OCI-LY7 (cell line): ENCODE measurements at regions not wholly inside any gene's neighbourhood (a gene's known extent, or its start where the extent isn't known, plus 50 kb on each side); places are given as distances from the start of the nearest gene placed in this dataset.

Experiments
- BruUV-seq: library from RNA; stranded (reverse); fragments of 400-500 nt; replicated peaks from 2 replicates; lab custom pipeline; 2021; lab: Mats Ljungman, UMichigan
- CTCF ChIA-PET: fragments of 300-600 bp; sonication (Branson Sonifier 250); formaldehyde crosslinking; loops from one replicate; lab custom pipeline; 2022; ENCODE audit warnings: antibody characterized with exemption; ENCODE audit not compliant: unreplicated experiment; lab: Charles Lee
- POLR2A ChIA-PET: fragments of 300-600 bp; sonication (Branson Sonifier 250); formaldehyde crosslinking; loops from one replicate; lab custom pipeline; 2022; ENCODE audit warnings: antibody characterized with exemption; lab: Charles Lee
- DNase-seq: peaks from one replicate; pipeline ENCODE4 v3.0.0-alpha.2; 2015; ENCODE audit warnings: low spot score
- H2AFZ ChIP-seq: fragments of 200-600 bp; sonication (generic), shearing (Covaris generic); 2 replicates; pipeline ENCODE4 v1.6.1; 2014; ENCODE audit warnings: mild to moderate bottlenecking, antibody characterized with exemption, low read length, moderate library complexity
- H3K27ac ChIP-seq: fragments of 200-600 bp; sonication (generic); 2 replicates; pipeline ENCODE4 v1.5.1; 2014; ENCODE audit warnings: mixed run types, low read depth, mild to moderate bottlenecking, moderate library complexity, low read length, inconsistent platforms; ENCODE audit not compliant: poor library complexity, severe bottlenecking
- H3K36me3 ChIP-seq: fragments of 200-600 bp; sonication (generic); 2 replicates; pipeline ENCODE4 v1.6.1; 2014; ENCODE audit warnings: mild to moderate bottlenecking, antibody characterized with exemption, low read length, moderate library complexity, mixed read lengths; ENCODE audit not compliant: insufficient read depth
- H3K4me1 ChIP-seq: fragments of 200-600 bp; sonication (generic); 2 replicates; pipeline ENCODE4 v1.5.1; 2014; ENCODE audit warnings: mild to moderate bottlenecking, low read length; ENCODE audit not compliant: insufficient read depth, poor library complexity, severe bottlenecking
- H3K4me2 ChIP-seq: fragments of 200-600 bp; sonication (generic); 2 replicates; pipeline ENCODE4 v1.6.1; 2014; ENCODE audit warnings: mild to moderate bottlenecking, low read length
- H3K4me3 ChIP-seq: fragments of 200-600 bp; sonication (generic); 2 replicates; pipeline ENCODE4 v1.5.1; 2014; ENCODE audit warnings: mild to moderate bottlenecking, low read depth, low read length; ENCODE audit not compliant: poor library complexity, severe bottlenecking
- H3K79me2 ChIP-seq: fragments of 200-600 bp; sonication (generic); 2 replicates; pipeline ENCODE4 v1.6.1; 2016; ENCODE audit warnings: low read depth, mild to moderate bottlenecking, low read length, moderate library complexity, mixed read lengths; ENCODE audit not compliant: insufficient read depth
- H3K9me2 ChIP-seq: fragments of 200-600 bp; sonication (generic); 2 replicates; pipeline ENCODE4 v1.6.1; 2016; ENCODE audit warnings: mild to moderate bottlenecking, low read length, mixed read lengths; ENCODE audit not compliant: insufficient read depth
- H3K9me3 ChIP-seq: fragments of 200-600 bp; sonication (generic); 2 replicates; pipeline ENCODE4 v1.6.1; 2014; ENCODE audit warnings: mild to moderate bottlenecking, mixed run types, low read length, mixed read lengths
- H4K20me1 ChIP-seq: fragments of 200-600 bp; sonication (generic); 2 replicates; pipeline ENCODE4 v1.6.1; 2014; ENCODE audit warnings: mild to moderate bottlenecking, antibody characterized with exemption, low read length, moderate library complexity, mixed read lengths; ENCODE audit not compliant: insufficient read depth
- EZH2phosphoT487 ChIP-seq: fragments of 200-600 bp; sonication (generic); IDR thresholded peaks from 2 replicates; pipeline ENCODE4 v1.6.1; 2018; ENCODE audit warnings: low read depth, borderline replicate concordance, mild to moderate bottlenecking, mixed run types, antibody characterized with exemption, low read length, moderate library complexity, mixed read lengths
- intact Hi-C: fragments of 100-400 bp; cut with micrococcal nuclease; formaldehyde crosslinking; loops from one replicate; pipeline ENCODE4 v1.10.0; 2022; ENCODE audit not compliant: unreplicated experiment
- TF ChIP-seq, protein P1 (sequence below): fragments of 200-600 bp; sonication (generic); conservative IDR thresholded peaks from 2 replicates; pipeline ENCODE4 v1.5.1; 2014; ENCODE audit warnings: mild to moderate bottlenecking, antibody characterized with exemption, low read length, moderate library complexity, mixed read lengths

DNA sequence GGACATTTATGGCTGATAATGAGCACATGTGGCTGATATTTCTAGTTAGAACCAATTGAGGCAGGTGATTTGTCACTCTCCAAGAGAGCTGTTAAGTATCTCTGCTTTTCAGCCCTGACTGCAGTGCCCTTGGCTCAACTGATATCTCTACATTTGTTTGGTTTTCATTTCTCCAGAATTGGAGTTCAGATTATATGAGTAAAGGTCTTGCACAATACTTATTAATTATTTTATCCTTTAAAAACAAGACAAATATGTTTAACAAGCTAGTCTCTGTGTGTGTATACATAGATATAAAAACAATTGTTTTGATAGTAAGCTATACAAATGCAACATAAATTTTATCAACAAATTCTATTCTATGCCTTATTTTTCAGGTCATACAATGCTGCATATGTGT, 105.2 kb downstream of the BRMS1L start:
- ChIA-PET POLR2A (interaction anchor here (0.6 to 1.4 kb wide), 2 partner anchors 13 to 622 kb away, joined by 3 to 8 read pairs; no protein-coding TSS in a partner anchor), CTCF (no interaction called here)
- Histone ChIP-seq H4K20me1 (no peaks in the 10 kb centered on the region), H3K27ac (no peak overlapping the region), H2AFZ (no peak overlapping the region), H3K9me3 (no peaks in the 10 kb centered on the region), H3K4me1 (peaks cover 10% of the 10 kb centered on the region), H3K4me2 (no peak overlapping the region), H3K79me2 (no peaks in the 10 kb centered on the region), H3K4me3 (no peak overlapping the region), H3K9me2 (no peaks in the 10 kb centered on the region), H3K36me3 (no peaks in the 10 kb centered on the region)
- no peak for DNase-seq
- TF ChIP-seq, protein P1, sequence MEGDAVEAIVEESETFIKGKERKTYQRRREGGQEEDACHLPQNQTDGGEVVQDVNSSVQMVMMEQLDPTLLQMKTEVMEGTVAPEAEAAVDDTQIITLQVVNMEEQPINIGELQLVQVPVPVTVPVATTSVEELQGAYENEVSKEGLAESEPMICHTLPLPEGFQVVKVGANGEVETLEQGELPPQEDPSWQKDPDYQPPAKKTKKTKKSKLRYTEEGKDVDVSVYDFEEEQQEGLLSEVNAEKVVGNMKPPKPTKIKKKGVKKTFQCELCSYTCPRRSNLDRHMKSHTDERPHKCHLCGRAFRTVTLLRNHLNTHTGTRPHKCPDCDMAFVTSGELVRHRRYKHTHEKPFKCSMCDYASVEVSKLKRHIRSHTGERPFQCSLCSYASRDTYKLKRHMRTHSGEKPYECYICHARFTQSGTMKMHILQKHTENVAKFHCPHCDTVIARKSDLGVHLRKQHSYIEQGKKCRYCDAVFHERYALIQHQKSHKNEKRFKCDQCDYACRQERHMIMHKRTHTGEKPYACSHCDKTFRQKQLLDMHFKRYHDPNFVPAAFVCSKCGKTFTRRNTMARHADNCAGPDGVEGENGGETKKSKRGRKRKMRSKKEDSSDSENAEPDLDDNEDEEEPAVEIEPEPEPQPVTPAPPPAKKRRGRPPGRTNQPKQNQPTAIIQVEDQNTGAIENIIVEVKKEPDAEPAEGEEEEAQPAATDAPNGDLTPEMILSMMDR, result no peak
- TF ChIP-seq EZH2phosphoT487, result no peak
- intact Hi-C loops, result no loop called here
- BruUV-seq, result no TSS peak

DNA sequence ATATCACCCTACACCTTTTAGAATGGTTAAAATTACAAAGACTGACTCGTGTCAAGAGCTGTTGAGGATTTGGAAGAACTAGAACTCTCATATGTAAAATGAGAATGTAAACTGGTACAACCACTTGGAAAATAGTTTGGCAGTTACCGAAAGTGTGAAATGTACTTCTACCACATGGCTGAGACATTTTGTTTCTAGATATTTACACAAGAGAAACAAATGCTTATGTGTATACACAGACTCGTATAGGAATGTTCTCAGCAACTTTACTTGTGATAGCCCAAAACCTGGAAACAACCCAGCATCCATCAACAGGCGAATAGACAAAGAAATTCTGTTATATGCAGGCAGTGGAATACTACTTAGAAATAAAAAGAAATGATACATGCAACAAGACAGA, 103.0 kb downstream of the BRMS1L start:
- H3K4me1 ChIP-seq, result peaks cover 10% of the 10 kb centered on the region
- POLR2A ChIA-PET, result no interaction called here
- H4K20me1 ChIP-seq, result no peaks in the 10 kb centered on the region
- CTCF ChIA-PET, result no interaction called here
- no peaks in the 10 kb centered on the region for H3K36me3 ChIP-seq
- H3K4me2 ChIP-seq, result no peak overlapping the region
- no peak overlapping the region for H3K27ac ChIP-seq
- DNase-seq, result no peak
- H3K9me3 ChIP-seq, result no peaks in the 10 kb centered on the region
- H3K79me2 ChIP-seq, result no peaks in the 10 kb centered on the region
- H2AFZ ChIP-seq, result no peak overlapping the region
- H3K4me3 ChIP-seq, result no peak overlapping the region
- no TSS peak for BruUV-seq
- TF ChIP-seq, protein P1, result no peak
- intact Hi-C loops, result no loop called here
- no peaks in the 10 kb centered on the region for H3K9me2 ChIP-seq

DNA sequence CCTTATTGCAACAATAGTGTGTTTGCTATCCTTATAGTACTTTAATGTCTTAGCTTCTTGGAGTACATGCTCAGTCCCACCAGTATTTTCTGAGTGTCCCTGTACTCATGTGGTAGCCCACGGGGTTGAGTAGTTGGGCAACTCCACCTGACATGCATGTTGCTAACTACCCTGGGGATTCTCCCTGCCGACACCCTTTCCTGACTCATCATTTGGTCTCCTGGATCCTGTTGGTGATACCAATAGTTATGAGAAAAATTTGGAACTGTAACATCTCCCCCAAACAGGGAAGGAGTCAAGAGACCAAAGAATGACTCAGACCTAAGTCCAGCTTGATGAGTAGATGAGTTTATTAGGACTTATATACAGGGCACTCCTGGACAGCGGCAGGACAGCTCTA, 101.6 kb downstream of the BRMS1L start:
- intact Hi-C loops, result no loop called here
- no peak for DNase-seq
- Histone ChIP-seq H3K4me2 (no peak overlapping the region), H3K4me1 (peaks cover 7% of the 10 kb centered on the region), H3K9me2 (no peaks in the 10 kb centered on the region), H3K36me3 (no peaks in the 10 kb centered on the region), H3K79me2 (no peaks in the 10 kb centered on the region), H2AFZ (0 out of 2 replicates have a peak overlapping the region, but pooled peaks have one; percentile 4), H3K4me3 (no peak overlapping the region), H3K9me3 (no peaks in the 10 kb centered on the region), H3K27ac (no peak overlapping the region), H4K20me1 (no peaks in the 10 kb centered on the region)
- POLR2A ChIA-PET, result no interaction called here
- TF ChIP-seq EZH2phosphoT487, result no peak
- TF ChIP-seq, protein P1, result no peak
- BruUV-seq, result no TSS peak
- CTCF ChIA-PET, result no interaction called here
